Body of pancreas (tissue), 4 donors: ENCODE measurements at regions not wholly inside any gene's neighbourhood (a gene's known extent, or its start where the extent isn't known, plus 50 kb on each side); places are given as distances from the start of the nearest gene placed in this dataset.

ENCODE experiments used
- CTCF ChIP-seq, 7 experiments: fragments of 450-650 bp in 4 of 7; fragments of 200-600 bp in 3 of 7; sonication (generic) in 3 of 7; IDR thresholded peaks; one replicate each; pipeline ENCODE4 v1.5.1; 2016 to 2019; ENCODE audit warnings: antibody characterized with exemption in 7 of 7
- POLR2A ChIP-seq, 3 donors: fragments of 450-650 bp; IDR thresholded peaks; one replicate each; pipeline ENCODE4 v1.6.1; 2016; ENCODE audit warnings: antibody characterized with exemption in 3 of 3, mild to moderate bottlenecking in 2 of 3

GRCh38 chr12:17203497-17203896 lies 597.5 kb upstream of the LMO3 start:
- no peak for TF ChIP-seq CTCF (IDR thresholded peaks at IDR 0.05)
- no peak for TF ChIP-seq POLR2A (IDR thresholded peaks at IDR 0.05)
